Endometrial microvascular endothelial cells (primary cell): ENCODE measurements at regions not wholly inside any gene's neighbourhood (a gene's known extent, or its start where the extent isn't known, plus 50 kb on each side); places are given as distances from the start of the nearest gene placed in this dataset.
"Not testable (repeated sequence)": the region's sequence is repeated elsewhere in the genome, so short reads cannot be mapped to it uniquely, and the experiment has no call there.

Experiments
- in situ Hi-C: cut with HindIII; loops from 2 replicates; pipeline ENCODE4 v1.10.0; 2017; ENCODE audit warnings: low sequenced_read_pairs, low pct_unique_long_range_greater_than_20kb; ENCODE audit errors: inconsistent ontology term

DNA sequence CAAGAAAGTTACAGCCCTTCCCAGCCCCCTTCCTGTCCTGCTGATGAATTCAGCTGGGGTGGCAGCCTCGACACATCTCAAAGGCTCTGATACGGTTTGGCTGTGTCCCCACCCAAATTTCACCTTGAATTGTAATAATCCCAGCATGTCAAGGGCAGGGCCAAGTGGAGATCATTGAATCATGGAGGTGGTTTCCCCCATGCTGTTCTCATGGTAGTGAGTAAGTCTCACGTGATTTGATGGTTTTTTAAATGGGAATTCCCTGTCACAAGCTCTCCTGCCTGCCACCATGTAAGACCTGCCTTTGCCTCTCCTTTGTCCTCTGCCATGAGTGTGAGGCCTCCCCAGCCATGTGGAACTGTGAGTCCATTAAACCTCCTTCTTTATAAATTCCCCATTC lies 163.2 kb upstream of the FOXF1 start:
- in situ Hi-C loops: loop anchor here (10.0 kb wide), 3 partner anchors 48 to 272 kb away; partner anchors contain the start of gene FOXF1

DNA sequence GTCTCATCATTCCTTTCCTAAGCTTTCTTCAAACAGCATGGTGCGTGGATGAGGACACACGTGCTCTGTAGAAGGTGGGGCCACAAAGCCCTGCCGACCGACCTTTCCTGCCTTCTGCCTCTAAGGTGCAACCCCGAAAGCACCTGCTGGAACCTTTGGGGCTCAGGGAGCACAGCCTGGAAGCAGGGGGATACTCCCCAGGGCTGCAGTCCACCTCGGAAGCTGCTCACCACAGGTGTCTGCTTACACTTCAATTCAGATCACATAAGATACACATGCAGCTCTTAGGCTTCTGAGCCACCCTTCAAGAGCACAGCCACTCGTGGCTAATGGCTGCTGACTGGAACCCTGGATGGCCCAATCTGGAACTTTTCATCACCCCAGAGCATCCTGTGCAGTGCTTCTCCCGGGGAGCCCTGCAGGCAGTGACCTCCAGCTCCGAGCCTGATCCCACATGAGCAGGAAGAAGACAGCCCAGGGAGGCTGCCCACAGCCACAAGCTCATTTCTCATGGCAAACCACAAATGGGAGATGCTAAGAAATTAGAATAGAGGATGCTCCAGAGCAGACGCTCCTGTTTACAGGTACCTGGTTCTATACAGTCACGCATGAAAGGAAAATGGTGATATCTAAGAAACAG lies 162.3 kb upstream of the FOXF1 start:
- in situ Hi-C loops: loop anchor here (10.0 kb wide), 3 partner anchors 47 to 273 kb away; partner anchors contain the start of gene FOXF1

DNA sequence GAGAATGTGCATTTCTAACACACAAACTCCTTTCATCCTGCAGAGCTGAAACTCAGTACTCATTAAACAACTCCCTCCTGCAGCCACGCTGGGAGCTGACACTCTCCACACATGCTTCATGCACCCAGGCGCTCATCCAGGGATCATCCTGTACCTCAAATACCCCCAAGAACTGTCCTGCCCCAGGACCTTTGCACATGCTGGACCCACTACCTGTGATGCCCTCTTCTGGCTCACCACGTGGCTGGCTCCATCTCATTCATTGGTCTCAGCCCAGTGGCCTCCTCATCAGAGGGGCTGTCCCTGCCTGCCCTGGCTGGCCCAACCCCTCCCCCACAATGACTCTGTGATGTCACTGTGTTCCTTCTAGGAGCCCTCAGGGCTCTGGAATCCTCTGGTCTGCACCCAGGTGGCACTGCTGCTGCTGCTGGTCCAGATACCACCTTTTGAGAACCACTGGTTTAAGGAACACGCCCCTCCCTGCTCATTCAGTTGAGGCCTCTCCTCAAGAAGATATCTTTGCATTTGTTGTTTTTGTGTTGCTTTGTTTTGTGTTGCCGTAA lies 160.9 kb upstream of the FOXF1 start:
- in situ Hi-C loops: loop anchor here (10.0 kb wide), 3 partner anchors 45 to 275 kb away; partner anchors contain the start of gene FOXF1

- in situ Hi-C loops: no loop called here
These were observed 160.0 kb upstream of the FOXF1 start for GRCh38 chr16:86350289-86350688.

GRCh38 chr16:86351041-86351784 lies 159.1 kb upstream of the FOXF1 start:
- in situ Hi-C loops: no loop called here

DNA sequence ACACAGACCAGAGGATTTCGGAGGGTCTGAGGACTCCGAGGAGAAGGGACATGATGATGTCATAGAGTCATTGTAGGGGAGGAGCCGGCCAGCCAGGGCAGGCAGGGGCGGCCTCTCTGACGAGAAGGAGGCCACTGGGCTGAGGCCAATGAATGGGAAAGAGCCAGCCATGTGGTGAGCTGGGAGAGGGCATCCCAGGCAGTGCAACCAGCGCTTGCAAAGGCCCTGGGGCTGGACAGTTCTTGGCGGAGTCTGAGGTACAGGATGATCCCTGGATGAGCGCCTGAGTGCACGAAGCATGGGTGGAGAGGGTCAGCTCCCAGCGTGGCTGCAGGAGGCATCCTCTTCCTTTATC lies 158.6 kb upstream of the FOXF1 start:
- in situ Hi-C loops: not testable (repeated sequence)

- in situ Hi-C loops: no loop called here
These were observed 157.2 kb upstream of the FOXF1 start for GRCh38 chr16:86353148-86353547.

DNA sequence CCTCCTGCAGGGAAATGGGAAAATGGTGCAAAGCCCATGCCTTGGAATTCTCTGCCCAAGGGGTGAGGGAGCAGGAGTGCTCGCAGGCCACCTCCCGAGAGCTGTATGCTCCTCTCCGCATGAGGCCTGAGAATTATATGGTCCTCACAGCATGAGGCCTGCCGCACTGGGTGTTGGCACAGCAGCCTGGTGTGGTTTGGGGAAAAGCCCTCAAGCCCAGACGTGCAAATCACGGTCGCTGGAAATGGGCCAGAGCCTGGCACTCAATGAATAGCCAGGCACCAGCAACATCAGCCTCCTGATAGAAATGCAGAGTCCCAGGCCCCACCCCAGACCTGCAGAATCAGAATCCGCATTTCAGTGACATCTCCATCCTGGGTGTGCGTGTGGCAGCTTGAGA lies 156.4 kb upstream of the FOXF1 start:
- in situ Hi-C loops: no loop called here

DNA sequence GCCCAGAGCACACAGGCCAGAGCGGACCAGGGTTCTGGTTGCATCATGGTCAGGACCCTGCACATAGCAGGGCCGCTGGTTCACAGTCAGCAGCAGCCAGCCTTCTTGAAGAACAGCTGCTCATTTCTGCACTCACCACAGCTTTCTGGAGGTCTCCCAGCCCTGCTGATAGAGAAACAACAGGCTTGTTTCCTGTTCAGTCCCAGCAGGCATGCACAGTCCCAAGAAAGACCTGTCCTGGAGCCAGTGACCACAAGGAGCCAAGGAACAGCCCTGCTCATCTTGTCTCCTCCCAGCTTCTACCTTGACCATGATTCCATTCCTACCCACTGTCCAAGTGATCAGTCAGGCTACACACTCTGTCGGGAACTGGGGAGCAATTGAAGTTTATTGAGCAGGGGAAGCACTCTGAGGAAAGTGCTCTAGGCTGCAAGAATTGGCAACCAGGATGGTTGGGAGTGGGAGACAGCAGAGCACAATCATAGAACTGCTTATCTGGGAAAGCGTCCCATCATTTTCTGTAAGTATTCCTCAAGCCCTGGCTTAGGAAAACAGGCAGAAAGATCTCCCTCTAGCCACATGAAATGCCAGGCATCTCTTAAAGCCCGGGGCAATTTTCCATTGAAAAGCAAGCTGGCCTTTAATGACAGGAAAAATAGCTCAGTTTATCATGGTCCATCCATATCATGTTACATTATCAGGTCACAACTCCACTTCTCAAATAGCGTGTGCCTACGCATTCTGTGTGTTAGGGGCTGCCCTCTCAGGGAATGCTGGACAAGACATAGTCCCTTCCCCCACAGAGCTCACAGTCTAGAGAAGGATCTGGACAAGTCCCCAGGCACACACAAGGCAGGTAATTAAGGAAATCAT lies 155.4 kb upstream of the FOXF1 start:
- in situ Hi-C loops: no loop called here

- in situ Hi-C loops: no loop called here
These were observed 154.8 kb upstream of the FOXF1 start for GRCh38 chr16:86355531-86355930.

- in situ Hi-C loops: no loop called here
These were observed 154.4 kb upstream of the FOXF1 start for GRCh38 chr16:86355951-86356350.

DNA sequence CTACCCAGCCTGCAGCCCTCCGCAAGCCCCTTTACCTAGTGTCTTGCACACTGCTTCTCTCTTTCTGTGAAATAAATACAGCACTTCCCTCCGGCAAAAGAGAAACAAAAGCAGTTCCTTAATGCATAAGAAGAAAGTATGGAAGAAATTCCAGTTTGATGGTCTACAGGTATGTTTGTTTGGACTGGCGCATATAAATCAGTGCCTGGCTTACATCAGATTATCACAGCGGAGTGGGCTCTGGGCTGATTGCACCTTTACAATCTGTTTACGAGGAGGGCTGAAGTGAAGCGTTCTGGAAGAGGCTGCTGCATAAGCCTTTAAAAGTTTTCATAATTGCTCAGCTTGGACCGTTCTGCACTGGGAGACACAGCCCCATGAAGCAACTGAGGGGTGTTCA lies 153.5 kb upstream of the FOXF1 start:
- in situ Hi-C loops: no loop called here

DNA sequence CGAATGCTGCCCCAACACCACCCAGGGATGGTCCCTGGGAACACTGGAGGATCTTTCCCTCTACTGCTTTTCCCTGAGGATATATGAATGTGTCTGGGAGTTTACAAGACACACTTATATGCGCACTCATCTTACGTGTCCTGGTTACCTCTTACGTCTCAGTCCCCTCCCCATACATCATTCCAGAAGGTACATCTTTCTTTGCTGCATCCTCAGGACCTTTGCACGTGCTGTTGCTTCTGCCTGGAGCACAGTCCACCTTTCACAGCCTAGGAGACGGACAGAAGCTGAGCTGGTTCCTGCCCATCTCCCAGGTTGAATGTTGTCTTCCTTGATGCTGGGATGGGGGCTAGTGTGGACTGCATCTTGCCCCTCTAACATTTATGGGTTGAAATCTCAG lies 153.0 kb upstream of the FOXF1 start:
- in situ Hi-C loops: no loop called here

DNA sequence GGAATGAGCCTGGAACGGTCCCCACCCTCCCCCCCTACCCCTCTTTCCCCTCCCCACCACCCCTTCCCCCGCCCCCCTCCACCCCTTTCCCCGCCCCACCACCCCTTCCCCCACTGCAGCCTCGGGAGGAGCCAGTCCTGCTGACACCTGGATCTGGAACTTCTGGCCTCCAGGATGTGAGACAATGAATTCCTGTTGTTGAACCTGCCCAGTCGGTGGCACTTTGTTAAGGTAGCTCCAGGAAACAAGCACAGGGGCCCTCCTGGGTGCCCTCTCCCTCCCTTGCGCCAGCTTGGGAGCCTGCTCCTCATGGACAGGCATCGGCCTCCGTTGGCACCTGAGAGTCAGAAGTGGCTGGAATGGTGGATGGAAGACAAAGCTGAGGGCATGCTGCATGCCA lies 152.4 kb upstream of the FOXF1 start:
- in situ Hi-C loops: no loop called here

DNA sequence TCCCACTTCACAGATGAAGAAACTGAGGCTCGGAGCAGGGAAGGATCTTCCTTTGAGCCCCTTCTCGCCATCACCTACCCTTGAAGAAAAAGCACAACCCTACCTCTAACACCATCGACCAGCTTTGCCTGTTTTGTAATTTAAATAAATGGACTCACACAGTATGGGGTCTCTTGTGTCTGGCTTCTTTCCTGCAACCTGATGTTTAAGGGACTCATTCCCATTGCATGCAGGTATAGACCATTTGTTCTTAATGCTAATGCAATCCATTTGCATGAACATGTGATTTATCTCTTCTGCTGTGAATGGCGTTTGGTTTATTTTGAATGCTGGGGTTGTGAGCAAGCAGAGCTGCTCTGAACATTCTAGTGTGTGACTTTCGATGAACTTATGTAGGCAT lies 150.8 kb upstream of the FOXF1 start:
- in situ Hi-C loops: no loop called here

- in situ Hi-C loops: no loop called here
These were observed 148.0 kb upstream of the FOXF1 start for GRCh38 chr16:86362155-86362849.

- in situ Hi-C loops: no loop called here
These were observed 147.3 kb upstream of the FOXF1 start for GRCh38 chr16:86363057-86363490.

DNA sequence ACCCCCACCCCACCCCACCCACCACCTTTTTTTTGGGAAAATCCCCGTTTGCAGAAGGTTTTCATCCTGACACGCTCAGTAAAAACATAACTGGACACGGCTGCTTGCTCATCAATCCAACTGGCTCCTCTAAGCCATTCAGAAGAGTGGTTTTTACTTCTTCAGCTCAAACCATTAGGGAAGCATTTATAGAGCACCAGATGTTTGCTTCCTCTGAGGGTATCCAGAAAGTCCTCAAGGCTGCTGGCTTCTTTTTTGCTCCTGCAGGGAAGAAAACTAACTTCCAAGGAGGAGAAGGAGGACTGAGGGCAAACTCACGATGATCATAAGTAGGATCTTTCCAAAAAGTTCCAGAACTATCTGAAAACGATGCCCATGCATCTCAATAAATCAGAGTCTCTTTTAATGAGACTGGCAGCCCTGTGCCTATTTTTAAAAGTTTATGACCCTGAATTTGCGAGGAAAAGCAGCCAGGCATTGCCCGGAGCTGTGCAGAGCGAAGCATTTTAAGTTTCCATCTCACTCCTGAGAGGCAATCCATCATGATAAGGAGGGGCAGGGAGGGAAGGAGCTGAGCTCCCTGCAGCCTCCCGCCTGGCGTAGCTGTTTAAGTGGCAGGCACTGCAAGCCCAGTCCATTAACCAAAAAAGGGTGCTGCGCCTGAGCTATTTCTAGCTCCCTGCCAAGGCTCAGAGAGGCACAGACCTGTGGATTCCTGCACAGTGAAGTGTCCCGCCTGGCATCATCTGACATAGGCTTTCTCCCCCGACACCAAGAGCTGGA lies 146.3 kb upstream of the FOXF1 start:
- in situ Hi-C loops: no loop called here
